G401.6 (cell line): ENCODE measurements at regions not wholly inside any gene's neighbourhood (a gene's known extent, or its start where the extent isn't known, plus 50 kb on each side); places are given as distances from the start of the nearest gene placed in this dataset.
"Not testable (repeated sequence)": the region's sequence is repeated elsewhere in the genome, so short reads cannot be mapped to it uniquely, and the experiment has no call there.

Source experiments
- FAIRE-seq: peaks from 2 replicates; lab custom pipeline; 2012; peaks lifted over from hg19 to GRCh38; lab: Jason Lieb, UNC

DNA sequence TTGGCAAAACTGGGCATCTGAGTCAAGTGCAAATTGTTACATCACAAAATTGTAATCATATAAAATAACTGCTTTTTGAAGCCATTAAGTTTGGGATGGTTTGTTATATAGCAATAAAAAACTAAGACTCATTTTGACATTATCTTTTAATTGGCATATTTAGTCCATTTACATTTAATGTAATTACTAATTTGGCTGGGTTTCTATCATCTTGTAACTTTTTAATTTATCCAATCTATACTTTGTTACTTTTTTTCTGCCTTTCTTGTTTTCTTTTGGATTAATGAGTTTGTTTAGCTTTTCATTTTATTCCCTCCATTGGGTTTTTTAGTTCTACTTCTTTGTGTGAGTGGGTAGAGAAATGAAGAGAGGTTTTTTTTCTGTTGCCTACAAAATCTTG is 76.3 kb downstream of the DRAM2 start:
- FAIRE-seq: no peak

DNA sequence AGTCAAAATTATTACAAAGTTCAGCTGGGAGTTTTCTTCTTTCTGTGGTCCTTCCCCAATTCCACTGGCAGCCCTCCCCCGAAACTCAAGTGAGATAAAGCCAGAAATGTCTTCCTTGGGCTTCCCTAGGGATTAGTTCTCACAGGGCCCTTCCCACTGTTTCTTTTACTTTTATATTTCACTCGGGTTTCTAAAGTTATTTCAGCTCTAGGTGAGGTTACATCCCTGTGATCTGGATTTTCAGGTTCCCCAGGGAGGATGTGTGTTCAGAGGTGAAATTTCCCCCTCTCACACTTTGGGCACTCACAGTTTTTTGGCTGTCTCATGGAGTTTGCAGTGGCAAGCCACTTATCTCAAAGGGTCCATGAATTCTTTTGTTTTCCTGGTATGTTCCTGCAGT is 77.3 kb downstream of the DRAM2 start:
- FAIRE-seq: no peak

DNA sequence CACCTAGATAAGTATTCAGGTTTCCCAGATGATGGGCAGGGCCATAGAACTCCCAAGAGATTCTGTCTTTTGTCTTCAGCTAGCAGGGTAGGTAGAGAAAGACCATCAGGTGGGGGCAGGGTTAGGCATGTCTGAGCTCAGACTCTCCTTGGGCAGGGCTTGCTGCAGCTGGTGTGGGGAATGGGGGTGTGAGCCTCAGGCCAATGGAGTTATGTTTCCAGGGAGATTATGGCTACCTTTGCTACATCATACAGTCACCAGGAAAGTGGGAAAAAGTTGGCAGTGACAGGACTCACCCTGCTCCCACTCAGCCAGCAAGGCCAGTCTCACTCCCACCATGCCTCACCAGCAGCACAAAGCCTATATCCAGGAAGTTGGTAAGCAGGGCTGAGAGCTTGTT is 77.8 kb downstream of the DRAM2 start:
- FAIRE-seq: no peak

- no peak for FAIRE-seq
These were observed 85.2 kb downstream of the DRAM2 start for GRCh38 chr1:111054656-111055055.

DNA sequence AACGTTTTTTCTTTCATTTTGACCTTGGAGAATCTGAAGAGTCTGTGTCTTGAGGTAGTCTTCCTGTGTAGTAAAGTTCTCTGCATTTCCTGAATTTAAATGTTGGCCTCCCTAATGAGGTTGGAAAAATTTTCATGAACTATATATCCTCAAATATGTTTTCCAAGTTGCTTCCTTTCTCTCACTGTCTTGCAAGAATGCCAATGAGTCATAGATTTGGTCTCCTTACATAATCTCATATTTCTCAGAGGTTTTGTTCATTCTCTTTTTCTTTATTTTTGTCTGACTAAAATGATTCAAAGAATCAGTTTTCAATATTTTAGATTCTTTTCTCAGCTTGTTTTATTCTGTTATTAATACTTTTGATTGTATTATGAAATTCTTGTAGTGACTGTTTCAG is 87.6 kb downstream of the DRAM2 start:
- FAIRE-seq: no peak

DNA sequence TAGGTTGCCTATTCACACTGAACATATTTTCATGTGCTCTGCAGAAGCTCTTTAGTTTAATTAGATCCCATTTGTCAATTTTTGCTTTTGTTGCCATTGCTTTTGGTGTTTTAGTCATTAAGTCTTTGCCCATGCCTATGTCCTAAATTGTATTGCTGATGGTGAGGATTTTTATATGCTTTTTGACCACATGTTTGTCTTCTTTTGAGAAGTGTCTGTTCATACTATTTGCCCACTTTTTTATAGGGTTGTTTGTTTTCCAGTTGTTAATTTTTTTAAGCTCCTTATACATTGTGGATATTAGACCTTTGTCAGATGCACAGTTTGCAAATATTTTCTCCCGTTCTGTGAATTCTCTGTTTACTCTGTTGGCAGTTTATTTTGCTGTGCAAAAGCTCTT is 84.5 kb upstream of the LRIF1 start:
- FAIRE-seq: not testable (repeated sequence)

- no peak for FAIRE-seq
These were observed 81.5 kb upstream of the LRIF1 start for GRCh38 chr1:111045033-111045722.

DNA sequence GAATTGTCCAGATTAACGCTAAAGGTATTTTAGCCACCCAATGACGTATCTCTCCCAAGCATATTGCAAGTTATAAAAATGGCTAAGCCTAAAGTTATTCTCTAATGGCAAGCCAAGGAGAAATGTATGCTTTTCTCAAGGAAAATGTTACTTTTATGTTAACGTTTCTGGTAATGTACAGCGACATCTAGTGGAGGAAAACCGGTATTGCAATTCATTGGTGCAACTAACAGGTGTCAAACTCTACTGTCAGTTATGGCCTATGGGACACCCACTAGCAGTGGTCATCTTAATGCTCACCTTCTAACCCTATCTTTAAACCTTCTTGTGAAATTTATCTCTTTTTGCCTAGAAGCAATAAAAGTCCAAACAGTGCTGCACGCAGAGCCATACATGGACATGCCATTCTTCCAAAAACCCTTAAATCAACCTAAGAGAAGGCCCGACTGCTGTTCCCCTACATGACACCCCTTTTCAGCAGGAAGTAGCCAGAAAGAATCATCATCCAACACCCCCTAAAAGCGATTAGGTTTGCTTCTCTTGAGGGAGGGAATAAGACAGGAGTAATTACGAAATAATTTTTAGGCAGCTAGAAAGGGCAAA is 68.7 kb upstream of the LRIF1 start:
- peak; percentile 74 for FAIRE-seq

DNA sequence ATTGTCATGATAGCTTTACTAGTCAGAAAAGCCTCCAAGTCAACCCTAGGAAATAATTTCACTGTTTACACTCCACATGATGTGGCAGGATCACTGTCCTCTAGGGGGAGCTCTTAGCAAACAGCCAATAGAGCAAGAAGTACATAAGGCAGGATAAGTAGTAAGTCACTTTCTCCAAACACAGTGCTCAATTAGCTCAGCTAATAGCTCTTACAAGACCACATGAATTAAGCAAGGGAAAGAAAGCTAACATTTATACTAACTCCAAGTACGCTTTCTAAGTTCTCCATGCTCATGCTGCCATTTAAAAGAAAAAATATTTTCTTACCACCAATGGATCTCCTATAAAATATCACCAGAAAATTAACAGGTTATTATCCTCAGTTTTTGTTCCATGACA is 66.9 kb upstream of the LRIF1 start:
- peak; percentile 19 for FAIRE-seq

DNA sequence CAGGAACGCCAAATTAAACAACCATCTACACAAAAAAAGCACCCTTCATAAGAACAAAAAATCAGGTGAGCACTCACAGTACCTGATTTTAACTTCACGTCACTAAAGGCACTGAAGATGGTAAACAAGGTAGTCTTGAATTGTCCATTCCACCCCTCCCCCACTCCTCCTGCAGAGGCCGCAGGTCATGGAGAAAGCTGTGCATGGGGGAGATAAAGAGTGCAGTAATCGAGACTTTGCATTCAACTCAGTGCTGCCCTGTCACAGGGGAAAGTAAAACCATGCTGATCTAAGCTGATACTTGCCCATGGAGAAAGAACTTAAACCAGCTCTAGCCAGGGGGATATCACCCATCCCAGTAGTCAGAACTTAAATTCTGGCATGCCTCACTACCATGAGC is 61.4 kb upstream of the LRIF1 start:
- FAIRE-seq: no peak

DNA sequence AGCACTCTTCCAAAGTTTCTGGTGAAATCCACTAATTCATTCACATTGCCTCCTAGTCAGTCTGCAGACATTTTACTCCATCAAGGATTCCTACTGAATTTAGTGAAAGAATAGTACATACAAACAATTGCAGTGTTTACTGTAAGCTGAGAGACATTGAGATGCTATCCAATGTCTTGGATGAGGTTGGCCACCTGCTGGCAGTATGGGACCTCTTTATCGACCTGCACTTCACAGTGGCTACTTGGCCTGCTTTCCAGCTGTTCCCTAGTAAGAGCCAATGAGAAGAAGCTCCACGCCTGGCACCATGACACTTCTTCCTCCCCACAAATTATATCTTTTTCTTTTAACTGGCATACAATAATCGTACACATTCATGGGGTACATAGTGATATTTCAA is 51.5 kb upstream of the LRIF1 start:
- no peak for FAIRE-seq
